RKO (cell line): ENCODE measurements at regions not wholly inside any gene's neighbourhood (a gene's known extent, or its start where the extent isn't known, plus 50 kb on each side); places are given as distances from the start of the nearest gene placed in this dataset.
"Not testable (repeated sequence)": the region's sequence is repeated elsewhere in the genome, so short reads cannot be mapped to it uniquely, and the experiment has no call there.

Experiments used
- DNase-seq: peaks from one replicate; pipeline ENCODE4 v3.0.0-alpha.2; 2016; ENCODE audit warnings: low spot score

DNA sequence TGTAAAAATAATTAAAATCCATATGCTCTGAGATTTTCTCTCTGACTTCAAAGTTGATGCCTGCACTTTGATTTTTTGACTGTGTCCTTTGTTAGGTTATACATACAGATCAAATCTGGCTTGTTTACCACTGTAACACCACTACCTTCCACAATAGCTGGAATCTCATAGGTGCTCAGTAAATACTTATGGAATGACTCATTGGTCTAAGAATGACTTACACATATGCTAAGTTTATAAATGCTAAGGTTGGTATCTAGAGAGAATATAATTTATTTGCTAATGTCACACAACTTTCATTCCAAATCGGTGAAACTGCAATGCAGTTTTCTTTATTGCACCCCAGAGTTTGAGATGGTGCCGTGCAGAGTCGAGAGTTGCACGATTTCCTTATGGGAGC lies 578.5 kb downstream of the SH2D4B start:
- peak; percentile 4 for DNase-seq

- peak; percentile 5 for DNase-seq
These were observed 579.3 kb downstream of the SH2D4B start for GRCh38 chr10:81116990-81117389.

GRCh38 chr10:81127931-81128330 lies 590.2 kb downstream of the SH2D4B start:
- no peak for DNase-seq

DNA sequence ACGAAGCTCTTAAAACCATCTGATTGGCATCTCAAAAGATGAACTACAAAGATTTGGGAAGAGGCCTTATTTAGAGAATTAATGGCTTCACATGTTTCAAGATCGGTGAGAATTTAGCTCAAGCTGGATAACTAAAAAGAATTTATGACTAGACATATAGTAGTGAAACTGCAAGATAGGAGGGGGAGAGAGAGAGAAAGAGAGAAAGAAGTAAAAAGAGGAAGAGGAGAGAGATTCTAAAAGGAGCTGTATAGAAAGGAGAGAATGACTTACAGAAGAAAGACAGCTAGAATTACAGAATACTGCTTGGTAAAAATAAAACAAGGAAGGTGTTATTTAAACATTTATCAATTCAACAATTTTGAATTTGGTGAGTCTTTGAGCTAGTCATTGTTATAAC lies 592.3 kb downstream of the SH2D4B start:
- no peak for DNase-seq

- DNase-seq: no peak
These were observed 598.1 kb downstream of the SH2D4B start for GRCh38 chr10:81135851-81136250.

DNA sequence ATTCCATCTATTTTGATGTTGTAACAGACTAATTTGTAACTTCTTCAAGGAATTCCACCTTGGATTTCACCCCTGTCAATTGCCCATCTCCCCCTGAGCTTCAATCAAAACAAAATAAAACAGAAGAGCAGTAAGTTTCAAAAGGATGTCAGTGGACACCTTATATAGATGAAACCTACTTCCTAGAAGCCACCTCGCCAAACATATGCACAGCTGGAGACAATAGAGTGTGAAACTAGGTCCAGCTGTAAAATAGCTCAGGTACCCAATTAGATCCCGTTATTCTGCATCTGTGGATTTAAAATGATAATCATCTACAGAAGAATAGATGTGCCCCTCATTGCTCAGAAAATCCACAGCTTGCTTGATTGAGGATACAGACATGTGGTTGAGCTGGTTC lies 598.6 kb downstream of the SH2D4B start:
- no peak for DNase-seq

GRCh38 chr10:81145975-81146374 lies 608.3 kb downstream of the SH2D4B start:
- DNase-seq: no peak

DNA sequence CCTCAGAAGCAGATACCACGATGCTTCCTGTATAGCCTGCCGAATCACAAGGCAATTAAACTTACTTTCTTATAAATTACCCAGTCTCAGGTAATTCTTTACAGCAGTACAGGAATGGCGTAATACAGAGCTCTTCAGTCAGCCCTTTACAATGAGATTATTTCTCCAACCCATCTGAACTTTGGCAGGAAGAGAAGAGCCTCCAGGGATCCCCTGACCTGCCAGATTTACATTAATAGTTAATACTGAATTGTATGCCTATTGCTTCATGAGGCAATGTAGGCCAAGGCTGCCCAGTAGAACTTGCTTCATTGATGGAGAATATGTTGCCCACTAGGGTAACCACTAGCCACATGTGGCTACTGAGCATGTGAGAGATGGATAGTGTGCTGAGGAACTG lies 608.7 kb downstream of the SH2D4B start:
- no peak for DNase-seq

GRCh38 chr10:81152656-81153055 lies 615.0 kb downstream of the SH2D4B start:
- no peak for DNase-seq

DNA sequence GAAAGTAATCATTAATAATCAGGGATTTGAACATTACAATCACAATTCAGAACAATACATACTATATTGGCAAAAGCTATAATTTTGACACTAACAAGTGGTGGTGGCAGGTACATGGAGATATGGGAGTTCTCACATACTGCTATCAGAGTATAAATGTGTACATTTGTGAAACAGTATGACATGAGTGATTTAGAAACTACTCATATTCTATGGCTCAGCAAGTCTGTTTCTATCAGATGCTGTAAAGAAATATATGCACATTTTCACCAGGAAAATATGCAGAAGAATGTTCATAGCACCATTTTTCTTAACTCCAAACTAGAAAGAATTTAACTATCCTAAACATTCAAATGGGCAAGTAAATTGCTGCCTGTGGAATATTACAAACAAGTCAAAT lies 620.0 kb downstream of the SH2D4B start:
- no peak for DNase-seq

DNA sequence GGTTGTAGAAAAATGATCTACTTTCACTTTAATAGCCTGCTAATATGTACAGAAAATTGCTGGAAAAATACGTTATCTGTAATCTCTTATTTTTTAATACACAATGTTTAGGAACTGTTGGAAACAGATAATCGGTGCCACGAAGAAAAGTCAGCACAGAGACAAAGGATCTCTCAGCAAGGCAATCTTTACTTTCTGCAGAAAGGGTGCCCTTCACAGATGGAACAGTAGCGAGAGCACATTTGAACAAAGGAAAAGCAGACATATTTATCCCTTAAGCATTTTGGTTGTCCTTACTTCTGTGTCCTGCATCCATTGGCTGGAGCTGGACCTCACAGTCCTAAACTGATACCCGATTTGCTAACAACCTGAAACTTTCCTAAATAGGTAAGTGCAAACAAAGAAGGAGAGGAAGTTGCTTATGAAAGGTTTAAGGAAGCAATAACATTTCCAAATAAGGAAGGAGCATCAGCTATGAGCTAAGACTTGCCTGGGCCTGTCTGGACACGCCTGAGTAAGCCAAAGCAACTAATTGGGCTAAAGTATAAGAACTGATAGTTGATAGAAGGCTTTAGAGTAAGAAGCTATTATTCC lies 640.0 kb downstream of the SH2D4B start:
- no peak for DNase-seq

DNA sequence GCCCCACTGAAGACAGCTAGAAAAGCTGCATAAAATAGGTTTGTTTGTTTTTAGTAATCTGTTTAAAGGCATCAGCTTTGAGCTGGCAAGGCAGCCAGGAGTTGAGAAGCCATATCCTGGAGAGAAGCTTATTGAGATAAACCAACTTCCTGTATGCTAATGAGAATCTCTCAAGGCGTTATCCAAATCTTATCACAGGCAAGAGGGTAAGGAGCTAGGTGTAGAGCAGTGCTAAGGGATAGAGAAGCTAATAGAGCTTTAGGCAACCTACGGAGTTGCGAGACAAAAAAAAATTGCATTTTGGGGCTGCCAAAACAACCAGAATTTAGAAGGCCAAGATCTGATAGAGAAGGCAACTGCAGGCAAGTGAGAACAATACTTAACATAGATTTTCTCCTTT lies 641.6 kb downstream of the SH2D4B start:
- no peak for DNase-seq

DNA sequence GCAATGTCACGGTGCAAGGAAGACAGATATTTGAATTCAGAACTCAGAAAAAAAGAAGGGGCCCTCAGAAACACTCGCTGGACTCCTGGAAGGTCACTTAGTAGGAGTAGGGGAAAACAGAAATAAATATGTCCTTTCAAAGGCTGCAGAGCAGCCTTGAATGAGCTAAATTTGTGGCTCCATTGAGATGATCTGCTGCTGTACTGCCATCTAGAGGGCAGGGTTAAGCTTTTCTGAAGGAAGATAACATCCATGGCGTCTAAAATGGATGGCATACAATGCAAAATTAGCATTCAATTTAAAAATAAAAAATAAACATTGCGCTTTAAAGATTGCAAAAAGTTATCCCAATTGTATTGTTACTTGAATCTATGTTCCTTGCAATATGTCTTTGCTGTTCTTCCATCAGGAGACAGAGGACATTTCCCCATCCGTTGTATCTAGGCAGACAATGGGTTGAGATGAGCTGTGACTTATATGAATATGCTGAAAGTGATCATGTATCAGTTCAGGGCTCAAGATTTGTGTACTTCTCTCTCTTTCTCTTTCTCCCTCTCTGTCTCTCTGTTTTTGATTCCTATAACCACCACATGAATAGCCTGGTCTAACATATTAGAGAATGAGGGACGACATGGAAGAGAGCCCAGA lies 642.2 kb downstream of the SH2D4B start:
- DNase-seq: peak; percentile 51

DNA sequence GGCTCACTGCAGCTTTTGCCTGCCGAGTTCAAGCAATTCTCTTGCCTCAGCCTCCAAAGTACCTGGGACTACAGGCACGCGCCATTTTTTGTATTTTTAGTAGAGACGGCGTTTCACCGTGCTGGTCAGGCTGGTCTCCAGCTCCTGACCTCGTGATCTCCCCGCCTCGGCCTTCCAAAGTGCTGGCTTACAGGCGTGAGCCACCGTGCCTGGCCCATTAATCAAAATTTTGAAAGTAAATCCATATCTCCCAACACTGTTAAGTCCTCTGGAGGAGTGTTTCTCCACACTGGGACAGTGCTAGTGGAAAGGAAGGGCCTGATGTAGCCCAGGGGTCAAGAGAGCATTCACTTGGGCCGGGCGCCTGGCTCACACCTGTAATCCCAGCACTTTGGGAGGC lies 644.6 kb downstream of the SH2D4B start:
- DNase-seq: no peak

GRCh38 chr10:81192221-81192788 lies 654.6 kb downstream of the SH2D4B start:
- DNase-seq: no peak

DNA sequence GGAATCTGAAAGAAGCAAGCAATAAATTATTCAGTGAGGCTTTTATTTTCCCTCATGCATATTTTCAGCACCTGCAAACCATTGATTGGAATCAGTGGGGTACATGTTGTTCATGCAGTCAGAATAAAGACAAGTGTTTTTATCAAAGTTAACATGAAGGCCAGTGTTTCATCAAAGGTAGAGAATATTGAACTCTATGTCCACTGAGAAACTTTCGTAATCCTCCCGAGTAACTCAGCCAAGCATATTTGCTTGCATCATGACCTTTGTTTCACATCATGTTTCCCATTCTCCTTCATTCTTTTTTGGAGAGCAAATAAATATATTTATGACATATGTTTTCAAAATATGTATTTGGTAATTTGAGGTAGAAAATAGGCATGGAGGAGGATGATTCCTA lies 663.1 kb downstream of the SH2D4B start:
- no peak for DNase-seq

- DNase-seq: not testable (repeated sequence)
These were observed 667.6 kb upstream of the NRG3 start for GRCh38 chr10:81207359-81207758.

- DNase-seq: no peak
These were observed 661.6 kb upstream of the NRG3 start for GRCh38 chr10:81213370-81213769.

- DNase-seq: no peak
These were observed 659.5 kb upstream of the NRG3 start for GRCh38 chr10:81215498-81215897.

DNA sequence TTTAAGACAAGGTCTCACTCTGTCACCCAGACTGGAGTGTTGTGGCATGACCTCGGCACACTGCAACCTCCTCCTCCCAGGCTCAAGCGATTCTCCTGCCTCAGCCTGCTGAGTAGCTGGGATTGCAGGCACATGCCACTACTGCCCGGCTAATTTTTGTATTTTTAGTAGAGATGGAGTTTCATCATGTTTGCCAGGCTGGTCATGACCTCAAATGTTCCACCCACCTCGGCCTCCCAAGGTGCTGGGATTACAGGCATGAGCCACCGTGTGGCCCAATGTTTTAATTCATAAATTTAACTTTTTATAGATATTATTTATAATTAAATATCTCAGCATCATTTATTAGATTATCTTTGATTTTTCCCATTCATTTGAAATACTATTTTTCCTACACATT lies 658.0 kb upstream of the NRG3 start:
- no peak for DNase-seq

GRCh38 chr10:81218307-81218706 lies 656.7 kb upstream of the NRG3 start:
- no peak for DNase-seq

- no peak for DNase-seq
These were observed 655.2 kb upstream of the NRG3 start for GRCh38 chr10:81219758-81220157.

DNA sequence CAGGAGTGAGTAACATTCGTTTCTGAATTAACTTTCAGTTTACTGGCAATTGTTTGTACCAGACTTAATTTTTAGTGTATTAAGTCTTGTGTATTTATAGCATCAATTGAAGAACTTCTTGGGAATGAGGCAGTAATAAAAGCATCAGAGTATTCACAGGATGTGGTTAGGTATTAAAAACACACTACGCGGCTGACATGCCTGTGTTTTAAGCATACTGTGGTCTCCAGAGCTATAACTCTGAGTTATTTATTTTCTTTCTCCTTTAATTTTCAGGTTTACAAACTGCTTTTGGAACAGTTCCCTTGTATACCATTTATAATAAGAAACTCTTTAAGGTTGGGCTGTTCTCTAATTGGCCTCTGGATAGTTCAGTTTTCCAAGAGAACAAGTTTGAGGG lies 626.1 kb upstream of the NRG3 start:
- DNase-seq: no peak
